OCI-LY1 (cell line): ENCODE measurements at regions not wholly inside any gene's neighbourhood (a gene's known extent, or its start where the extent isn't known, plus 50 kb on each side); places are given as distances from the start of the nearest gene placed in this dataset.

Experiments used
- H2AFZ ChIP-seq: fragments of 200-600 bp; sonication (generic), shearing (Covaris generic); 2 replicates; pipeline ENCODE4 v1.6.0; 2014; ENCODE audit warnings: antibody characterized with exemption, mild to moderate bottlenecking, low read length
- H3F3A ChIP-seq: fragments of 200-600 bp; sonication (generic), shearing (Covaris generic); 2 replicates; pipeline ENCODE4 v1.6.0; 2014; ENCODE audit warnings: mild to moderate bottlenecking, antibody characterized with exemption, low read length, moderate library complexity; ENCODE audit not compliant: insufficient read depth
- H3K27ac ChIP-seq: fragments of 200-600 bp; sonication (generic); 2 replicates; pipeline ENCODE4 v1.5.1; 2014; ENCODE audit warnings: low read length, mixed run types, mild to moderate bottlenecking, low read depth; ENCODE audit not compliant: poor library complexity, severe bottlenecking
- H3K27me3 ChIP-seq: fragments of 200-600 bp; sonication (generic); 2 replicates; pipeline ENCODE4 v1.6.0; 2014; ENCODE audit warnings: antibody characterized with exemption, mild to moderate bottlenecking, low read length, moderate library complexity; ENCODE audit not compliant: insufficient read depth
- H3K36me3 ChIP-seq: fragments of 200-600 bp; sonication (generic); 2 replicates; pipeline ENCODE4 v1.6.1; 2014; ENCODE audit warnings: mild to moderate bottlenecking, antibody characterized with exemption, low read length, moderate library complexity, mixed read lengths; ENCODE audit not compliant: insufficient read depth
- H3K4me1 ChIP-seq: fragments of 200-600 bp; sonication (generic); 2 replicates; pipeline ENCODE4 v1.5.1; 2014; ENCODE audit warnings: mild to moderate bottlenecking, low read length, moderate library complexity; ENCODE audit not compliant: insufficient read depth, severe bottlenecking
- H3K4me2 ChIP-seq: fragments of 200-600 bp; sonication (generic), shearing (Covaris generic); 2 replicates; pipeline ENCODE4 v1.6.1; 2014; ENCODE audit warnings: low read length
- H3K4me3 ChIP-seq: fragments of 200-600 bp; sonication (generic); 2 replicates; pipeline ENCODE4 v1.5.1; 2014; ENCODE audit warnings: low read length, low read depth, mild to moderate bottlenecking, mixed read lengths; ENCODE audit not compliant: poor library complexity, severe bottlenecking
- H3K79me2 ChIP-seq: fragments of 200-600 bp; shearing (Covaris generic); 2 replicates; pipeline ENCODE4 v1.6.1; 2016; ENCODE audit warnings: mixed run types, low read length, mixed read lengths; ENCODE audit not compliant: insufficient read depth
- H3K9ac ChIP-seq: fragments of 200-600 bp; sonication (generic), shearing (Covaris generic); 2 replicates; pipeline ENCODE4 v1.6.1; 2014; ENCODE audit warnings: mild to moderate bottlenecking, low read length, mixed read lengths
- H3K9me2 ChIP-seq: fragments of 200-600 bp; sonication (generic), shearing (Covaris generic); 2 replicates; pipeline ENCODE4 v1.6.1; 2014; ENCODE audit warnings: low read depth, mild to moderate bottlenecking, low read length, mixed read lengths
- H3K9me3 ChIP-seq: fragments of 200-600 bp; shearing (Covaris generic); 2 replicates; pipeline ENCODE4 v1.6.1; 2014; ENCODE audit warnings: low read length, mixed read lengths
- H4K20me1 ChIP-seq: fragments of 200-600 bp; sonication (generic), shearing (Covaris generic); 2 replicates; pipeline ENCODE4 v1.6.0; 2016; ENCODE audit warnings: mild to moderate bottlenecking, low read length; ENCODE audit not compliant: insufficient read depth
- CTCF ChIP-seq: fragments of 200-600 bp; sonication (generic), shearing (Covaris generic); IDR thresholded peaks from 2 replicates; pipeline ENCODE4 v1.5.1; 2017; ENCODE audit warnings: mild to moderate bottlenecking, antibody characterized with exemption, low read length, moderate library complexity, mixed read lengths
- EZH2 ChIP-seq: fragments of 200-600 bp; sonication (generic), shearing (Covaris generic); IDR thresholded peaks from 2 replicates; pipeline ENCODE4 v1.8.0; 2017; ENCODE audit warnings: borderline replicate concordance, mixed run types, mild to moderate bottlenecking, antibody characterized with exemption, low read length, moderate library complexity, mixed read lengths

- no peaks in the 10 kb centered on the region for H3F3A ChIP-seq
- no peak overlapping the region for H2AFZ ChIP-seq
- no peaks in the 10 kb centered on the region for H3K27me3 ChIP-seq
- no peaks in the 10 kb centered on the region for H4K20me1 ChIP-seq
- H3K9me2 ChIP-seq: no peaks in the 10 kb centered on the region
- no peaks in the 10 kb centered on the region for H3K4me1 ChIP-seq
- no peak overlapping the region for H3K4me3 ChIP-seq
- H3K9me3 ChIP-seq: no peaks in the 10 kb centered on the region
- TF ChIP-seq EZH2 (no peak), CTCF (no peak)
- H3K27ac ChIP-seq: no peak overlapping the region
- no peaks in the 10 kb centered on the region for H3K79me2 ChIP-seq
- no peak overlapping the region for H3K9ac ChIP-seq
- no peaks in the 10 kb centered on the region for H3K36me3 ChIP-seq
- no peak overlapping the region for H3K4me2 ChIP-seq
Observed at GRCh38 chr4:157886645-157887044, 286.2 kb downstream of the GASK1B start.

GRCh38 chr4:157885811-157886210 is 287.0 kb downstream of the GASK1B start:
- no peaks in the 10 kb centered on the region for H3K4me1 ChIP-seq
- H3K36me3 ChIP-seq: no peaks in the 10 kb centered on the region
- no peak overlapping the region for H2AFZ ChIP-seq
- no peaks in the 10 kb centered on the region for H3K27me3 ChIP-seq
- H3K9me2 ChIP-seq: no peaks in the 10 kb centered on the region
- no peak overlapping the region for H3K4me2 ChIP-seq
- no peak overlapping the region for H3K9ac ChIP-seq
- no peaks in the 10 kb centered on the region for H4K20me1 ChIP-seq
- H3K4me3 ChIP-seq: no peak overlapping the region
- H3K27ac ChIP-seq: no peak overlapping the region
- TF ChIP-seq CTCF (no peak), EZH2 (no peak)
- no peaks in the 10 kb centered on the region for H3K9me3 ChIP-seq
- no peaks in the 10 kb centered on the region for H3F3A ChIP-seq
- H3K79me2 ChIP-seq: no peaks in the 10 kb centered on the region

GRCh38 chr4:157882901-157883300 is 289.9 kb downstream of the GASK1B start:
- no peak overlapping the region for H3K9ac ChIP-seq
- H3K4me3 ChIP-seq: no peak overlapping the region
- H3K79me2 ChIP-seq: no peaks in the 10 kb centered on the region
- H3F3A ChIP-seq: no peaks in the 10 kb centered on the region
- H3K4me2 ChIP-seq: no peak overlapping the region
- no peaks in the 10 kb centered on the region for H3K4me1 ChIP-seq
- TF ChIP-seq EZH2 (no peak), CTCF (no peak)
- H3K9me2 ChIP-seq: no peaks in the 10 kb centered on the region
- no peaks in the 10 kb centered on the region for H3K36me3 ChIP-seq
- H4K20me1 ChIP-seq: no peaks in the 10 kb centered on the region
- no peak overlapping the region for H2AFZ ChIP-seq
- no peaks in the 10 kb centered on the region for H3K27me3 ChIP-seq
- no peaks in the 10 kb centered on the region for H3K9me3 ChIP-seq
- no peak overlapping the region for H3K27ac ChIP-seq
